ENCODE measurements at regions not wholly inside any gene's neighbourhood (a gene's known extent, or its start where the extent isn't known, plus 50 kb on each side); places are given as distances from the start of the nearest gene placed in this dataset.

DNA sequence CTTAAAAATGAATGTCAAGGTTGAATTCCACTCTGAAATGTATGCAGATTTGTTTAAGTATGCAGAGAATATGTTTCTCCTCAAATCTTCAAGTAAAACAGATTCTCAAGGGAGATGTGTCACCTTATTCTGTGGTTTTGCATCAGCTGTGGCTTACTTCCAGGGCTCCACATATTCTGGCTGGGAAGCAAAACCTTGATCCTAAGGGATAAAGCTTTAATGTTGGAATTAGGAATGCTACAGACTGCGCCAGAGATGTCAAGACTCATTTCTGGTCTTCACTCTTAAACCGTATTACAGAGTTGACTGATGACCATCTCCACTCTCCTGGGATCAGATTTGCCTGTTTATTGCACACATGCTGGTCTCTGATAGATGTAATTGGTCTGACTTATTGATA lies 143.9 kb upstream of the DIPK2B start:
- no peak for DNase-seq

GRCh38 chrX:45329217-45329616 lies 128.5 kb upstream of the DIPK2B start:
- no peak for DNase-seq

DNA sequence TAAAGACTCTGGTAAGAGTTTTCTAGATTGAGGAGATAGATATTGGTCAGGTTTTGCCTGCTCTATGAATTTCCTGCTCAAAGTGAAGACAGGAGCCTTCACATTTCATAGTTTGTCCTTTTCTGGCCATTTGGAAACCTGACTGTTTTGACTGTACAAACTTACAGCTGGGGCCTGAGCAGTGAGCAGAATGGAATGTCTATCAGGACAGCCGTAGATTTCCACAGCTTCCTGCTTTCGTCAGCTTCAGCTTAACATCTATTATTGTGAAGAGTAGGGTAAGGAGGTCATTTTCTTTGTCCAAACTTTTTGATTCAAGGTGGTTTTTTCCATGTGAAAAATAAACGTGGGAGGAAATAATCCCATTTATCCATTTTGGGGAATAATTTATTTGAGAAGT lies 124.3 kb upstream of the DIPK2B start:
- DNase-seq: no peak

DNA sequence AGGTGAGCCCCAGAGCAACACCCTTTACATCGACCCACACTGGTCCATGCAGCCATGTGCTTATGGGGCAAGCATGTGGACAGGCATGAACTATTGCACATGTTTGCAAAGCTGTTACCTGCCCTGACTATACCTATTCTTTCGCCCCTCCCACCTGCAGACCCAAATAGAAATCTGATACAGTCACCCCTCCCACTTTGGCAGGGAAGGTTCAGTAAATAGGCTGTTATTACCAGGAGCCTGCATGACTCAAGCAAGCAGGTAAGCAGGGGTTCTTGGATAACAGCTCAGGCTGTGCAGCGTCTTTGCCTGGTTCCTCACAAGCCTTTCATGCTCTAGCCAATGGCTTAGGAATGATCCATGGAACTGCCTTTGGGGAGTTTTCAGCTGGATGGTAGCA lies 122.7 kb upstream of the DIPK2B start:
- no peak for DNase-seq

DNA sequence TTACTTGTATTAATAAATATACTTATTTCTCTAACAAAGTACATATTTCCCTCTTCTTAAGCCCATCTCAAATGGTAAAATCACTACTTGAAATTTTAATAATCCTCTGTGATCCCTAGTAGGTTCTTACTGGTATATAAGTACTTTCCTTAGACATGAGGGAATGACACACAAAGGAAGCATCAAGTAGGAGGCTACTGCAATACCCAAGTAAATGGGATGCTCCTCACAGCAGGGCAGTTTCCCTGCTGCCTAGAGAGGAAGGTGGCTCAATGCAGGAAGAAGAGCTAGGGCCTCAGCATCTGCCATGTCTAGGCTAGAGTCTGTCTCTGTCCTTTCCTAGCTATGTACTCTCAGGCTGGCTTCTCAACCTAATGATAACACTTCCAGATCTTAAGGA lies 122.1 kb upstream of the DIPK2B start:
- no peak for DNase-seq

DNA sequence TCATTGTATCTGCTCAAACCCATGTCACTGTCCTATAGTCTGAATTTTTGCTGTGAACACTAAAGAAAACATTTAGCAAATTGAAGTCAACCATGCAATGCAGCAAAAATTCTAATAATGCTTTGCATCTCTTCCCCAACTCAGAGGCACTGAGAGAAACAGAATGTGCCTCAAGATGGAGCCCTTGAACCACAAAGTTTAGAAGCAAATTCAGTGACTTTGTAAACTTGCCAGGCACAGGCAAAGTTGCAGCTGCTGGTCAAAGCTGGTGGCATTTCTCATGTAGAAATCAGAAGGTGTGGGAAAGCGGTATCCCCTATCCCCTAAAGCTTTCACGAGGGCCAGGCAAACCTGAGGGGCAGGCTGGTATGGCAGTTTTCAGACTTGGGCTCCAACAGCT lies 121.7 kb upstream of the DIPK2B start:
- DNase-seq: no peak

DNA sequence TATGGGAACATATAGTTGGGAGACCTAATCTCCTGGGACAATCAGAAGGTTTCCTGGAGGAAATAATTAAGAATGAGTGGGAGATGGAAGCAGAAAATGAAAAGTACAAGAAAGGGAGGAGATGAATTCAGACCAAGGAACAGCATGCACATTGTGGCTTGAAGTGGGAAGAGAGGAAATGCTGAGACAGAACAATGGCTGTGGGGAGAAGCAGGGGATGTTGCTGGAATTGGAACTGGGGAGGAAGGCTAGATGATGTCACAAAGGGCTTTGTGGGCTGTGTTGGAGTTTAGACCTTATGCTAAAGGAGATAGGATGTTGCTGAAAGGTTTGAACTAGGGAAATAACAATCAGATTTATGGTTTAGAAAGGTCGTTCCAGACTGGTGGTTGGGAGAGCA lies 119.5 kb upstream of the DIPK2B start:
- no peak for DNase-seq

DNA sequence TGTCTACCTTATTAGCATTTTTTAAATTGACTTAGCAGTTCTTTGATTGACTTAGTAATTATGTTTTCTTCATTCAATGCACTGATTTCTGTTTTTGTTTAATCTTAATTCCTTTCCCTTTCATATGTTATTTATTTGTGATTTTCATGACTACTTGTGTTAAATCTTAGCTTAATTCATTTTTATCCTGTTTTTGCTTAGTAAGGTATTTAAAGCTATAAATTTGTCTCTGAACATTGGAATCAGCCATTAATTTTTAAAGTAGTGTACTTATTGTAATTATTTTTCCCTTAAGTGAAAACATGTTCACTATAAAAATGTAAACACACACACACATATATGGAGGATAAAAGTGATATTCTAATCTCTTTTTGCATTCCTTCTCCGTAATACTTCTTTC lies 109.1 kb upstream of the DIPK2B start:
- DNase-seq: no peak

- DNase-seq: no peak
These were observed 108.4 kb upstream of the DIPK2B start for GRCh38 chrX:45309096-45309495.

DNA sequence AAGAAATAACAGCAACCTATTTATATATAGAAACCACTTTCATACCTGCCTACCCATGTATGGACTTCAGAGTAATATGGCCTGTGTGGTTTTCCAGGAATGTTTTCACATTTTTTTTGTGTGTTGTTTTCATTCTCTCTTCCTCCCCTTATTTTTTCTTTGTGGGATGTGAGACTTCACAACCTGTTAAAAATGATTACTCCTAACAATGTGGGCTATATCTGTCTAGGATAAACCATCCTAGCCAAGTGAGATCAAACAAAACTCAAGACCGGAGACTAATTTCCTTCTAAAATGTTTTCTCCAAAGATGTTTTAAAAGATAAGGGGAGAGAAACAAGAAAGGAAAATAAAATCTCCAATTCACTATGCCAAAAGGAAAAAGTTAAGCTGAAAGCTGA lies 106.1 kb upstream of the DIPK2B start:
- DNase-seq: no peak

DNA sequence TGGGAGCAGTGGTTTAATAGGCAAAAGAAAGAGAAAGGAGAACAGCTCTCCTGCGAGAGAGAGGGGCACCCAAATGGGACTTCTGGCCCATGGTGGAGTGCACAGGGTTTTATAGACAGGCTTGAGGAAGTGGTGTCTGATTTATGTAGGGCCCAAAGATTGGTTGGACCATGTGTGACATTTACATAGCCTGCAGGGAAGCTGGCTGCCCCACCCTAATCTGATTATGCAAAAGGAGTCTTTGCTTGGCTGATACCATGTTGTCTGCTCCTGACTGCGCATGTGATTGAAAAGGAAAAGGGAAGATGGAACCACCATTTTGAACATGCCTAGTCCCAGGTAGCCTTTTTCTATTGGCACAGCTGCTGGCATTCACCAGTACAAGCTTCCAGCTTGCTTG lies 100.0 kb upstream of the DIPK2B start:
- DNase-seq: no peak

DNA sequence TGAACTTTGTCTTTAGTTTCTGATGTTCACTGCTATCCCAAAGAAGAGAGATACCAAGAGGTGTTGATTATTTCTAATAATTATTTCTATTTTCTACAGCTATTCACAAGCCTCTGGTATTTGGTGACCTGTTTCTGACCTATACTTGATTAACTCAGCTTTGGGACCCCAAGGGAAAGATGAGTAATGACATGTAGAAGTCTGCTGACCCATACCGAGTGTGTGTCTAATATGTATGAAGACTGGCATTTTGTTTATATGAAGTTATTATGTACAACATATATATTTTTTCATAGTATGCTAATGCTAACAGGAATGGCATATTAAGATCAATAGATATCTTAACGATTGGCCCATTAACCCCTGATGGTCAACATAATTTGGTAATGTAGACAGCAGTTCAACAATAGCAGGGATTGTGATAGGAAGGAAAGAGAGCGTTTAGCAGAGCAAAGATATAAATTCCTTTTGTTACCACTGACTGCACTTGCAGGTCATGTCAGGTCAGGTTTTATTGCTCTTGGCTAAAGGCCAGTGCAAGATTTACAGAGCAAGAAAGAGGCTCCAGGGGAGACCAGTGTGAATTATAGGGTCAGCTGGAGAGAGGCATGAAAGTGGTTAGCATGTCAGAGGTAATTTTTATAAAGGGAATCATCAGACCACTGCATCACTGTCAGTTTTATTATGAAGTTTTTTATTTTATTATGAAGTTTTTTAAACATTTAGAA lies 94.7 kb upstream of the DIPK2B start:
- peak; percentile 38 for DNase-seq

DNA sequence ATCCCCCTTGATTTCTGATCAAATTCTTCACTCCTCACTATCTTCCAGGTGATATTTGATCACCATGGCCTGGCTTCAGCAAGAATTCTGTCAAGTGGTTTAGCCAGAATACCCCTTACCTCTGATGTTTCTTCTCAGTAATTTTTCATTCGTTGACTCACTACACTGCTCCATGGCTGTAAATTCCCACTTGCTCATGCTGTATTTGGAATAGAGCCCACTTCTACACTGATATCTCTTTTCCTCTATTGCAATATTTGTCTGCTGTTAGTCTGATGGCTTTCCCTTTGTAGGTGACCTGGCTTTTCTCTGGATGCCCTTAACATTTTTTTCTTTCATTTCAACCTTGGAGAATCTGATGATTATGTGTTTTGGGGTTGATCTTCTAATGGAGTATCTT lies 73.9 kb upstream of the DIPK2B start:
- no peak for DNase-seq

DNA sequence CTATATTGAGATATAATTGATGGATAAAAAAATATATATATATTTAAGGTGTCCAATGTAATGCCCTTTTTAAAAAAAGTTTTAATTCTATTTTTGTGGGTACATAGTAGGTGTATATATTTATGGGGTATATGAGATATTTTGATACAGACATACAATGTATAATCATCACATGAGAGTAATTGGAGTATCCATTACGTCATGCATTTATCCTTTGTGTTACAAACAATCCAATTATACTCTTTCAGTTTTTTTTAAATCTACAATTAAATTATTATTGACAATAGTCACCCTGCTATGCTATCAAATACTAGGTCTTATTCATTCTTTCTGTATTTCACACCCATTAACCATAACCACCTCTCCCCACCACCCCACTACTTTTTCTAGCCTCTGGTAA lies 66.3 kb upstream of the DIPK2B start:
- no peak for DNase-seq

- DNase-seq: no peak
These were observed 65.8 kb upstream of the DIPK2B start for GRCh38 chrX:45266456-45266855.

- DNase-seq: no peak
These were observed 64.2 kb upstream of the DIPK2B start for GRCh38 chrX:45264865-45265264.

- no peak for DNase-seq
These were observed 60.8 kb upstream of the DIPK2B start for GRCh38 chrX:45261471-45261870.

DNA sequence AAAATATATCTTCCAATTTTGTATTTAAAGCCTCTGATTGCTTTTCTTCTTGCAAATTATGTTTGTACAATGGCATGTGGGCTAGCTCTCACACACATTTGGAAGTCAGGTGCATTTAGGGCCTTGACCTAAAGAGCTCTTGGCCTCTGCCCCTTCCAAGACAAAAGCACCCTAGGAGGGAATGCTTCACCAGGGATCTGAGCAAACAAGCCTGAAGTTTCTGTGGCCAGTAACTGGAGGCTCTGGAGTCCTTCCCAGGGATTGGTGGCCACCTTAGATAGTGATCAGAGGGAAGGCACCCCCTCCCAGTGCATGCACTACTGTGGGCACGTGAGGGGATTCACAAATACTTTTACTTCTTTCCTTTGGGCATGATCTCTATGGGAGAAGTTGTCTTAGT lies 60.3 kb upstream of the DIPK2B start:
- DNase-seq: no peak

- no peak for DNase-seq
These were observed 58.2 kb upstream of the DIPK2B start for GRCh38 chrX:45258731-45259402.

All from NCI-H510A treated with DMSO at 0.1 percent for 48 hours (cell line).